ENCODE measurements at regions not wholly inside any gene's neighbourhood (a gene's known extent, or its start where the extent isn't known, plus 50 kb on each side); places are given as distances from the start of the nearest gene placed in this dataset.

GRCh38 chr1:190762325-190762724 is 284.7 kb upstream of the BRINP3 start:
- TF ChIP-seq POLR2A (IDR thresholded peaks at IDR 0.05) (no peak), POLR2AphosphoS5 (IDR thresholded peaks at IDR 0.05) (no peak)
- TF ChIP-seq, protein P1, sequence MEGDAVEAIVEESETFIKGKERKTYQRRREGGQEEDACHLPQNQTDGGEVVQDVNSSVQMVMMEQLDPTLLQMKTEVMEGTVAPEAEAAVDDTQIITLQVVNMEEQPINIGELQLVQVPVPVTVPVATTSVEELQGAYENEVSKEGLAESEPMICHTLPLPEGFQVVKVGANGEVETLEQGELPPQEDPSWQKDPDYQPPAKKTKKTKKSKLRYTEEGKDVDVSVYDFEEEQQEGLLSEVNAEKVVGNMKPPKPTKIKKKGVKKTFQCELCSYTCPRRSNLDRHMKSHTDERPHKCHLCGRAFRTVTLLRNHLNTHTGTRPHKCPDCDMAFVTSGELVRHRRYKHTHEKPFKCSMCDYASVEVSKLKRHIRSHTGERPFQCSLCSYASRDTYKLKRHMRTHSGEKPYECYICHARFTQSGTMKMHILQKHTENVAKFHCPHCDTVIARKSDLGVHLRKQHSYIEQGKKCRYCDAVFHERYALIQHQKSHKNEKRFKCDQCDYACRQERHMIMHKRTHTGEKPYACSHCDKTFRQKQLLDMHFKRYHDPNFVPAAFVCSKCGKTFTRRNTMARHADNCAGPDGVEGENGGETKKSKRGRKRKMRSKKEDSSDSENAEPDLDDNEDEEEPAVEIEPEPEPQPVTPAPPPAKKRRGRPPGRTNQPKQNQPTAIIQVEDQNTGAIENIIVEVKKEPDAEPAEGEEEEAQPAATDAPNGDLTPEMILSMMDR (IDR thresholded peaks at IDR 0.05): no peak
